ENCODE measurements at regions not wholly inside any gene's neighbourhood (a gene's known extent, or its start where the extent isn't known, plus 50 kb on each side); places are given as distances from the start of the nearest gene placed in this dataset.

DNA sequence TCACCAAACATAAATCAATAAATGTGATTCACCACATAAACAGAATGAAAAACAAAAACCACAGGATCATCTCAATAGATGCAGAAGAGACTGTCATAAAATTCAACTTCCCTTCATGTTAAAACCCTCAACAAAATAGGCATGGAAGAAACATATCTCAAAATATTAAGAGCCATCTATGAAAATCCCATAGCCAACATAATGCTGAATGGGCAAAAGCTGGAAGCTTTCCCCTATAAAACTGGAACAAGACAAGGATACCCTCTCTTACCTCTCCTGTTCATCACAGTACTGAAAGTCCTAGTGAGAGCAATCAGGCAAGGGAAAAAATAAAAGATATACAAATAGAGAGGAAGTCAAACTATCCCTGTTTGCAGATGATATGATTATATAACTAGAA, 806.1 kb upstream of the MIR17HG start:
- ChIA-PET POLR2A (no interaction called here), CTCF (no interaction called here), RAD21 (ENCODE audit: low non-redundant PET in 1 of 2, low total read pairs in 2 of 2, uncharacterized antibody in 2 of 2, unreplicated experiment in 2 of 2) (no interaction called here)
- no peak overlapping the region for H2AFZ ChIP-seq (ENCODE audit: low read depth, low read length, poor library complexity, severe bottlenecking)
- TF ChIP-seq EZH2phosphoT487 (IDR thresholded peaks at IDR 0.05; ENCODE audit: borderline replicate concordance) (no peak), ELF1 (IDR thresholded peaks at IDR 0.05; ENCODE audit: borderline replicate concordance, low read depth) (no peak), SIN3A (IDR thresholded peaks at IDR 0.05; ENCODE audit: low read depth) (no peak), JUND (IDR thresholded peaks at IDR 0.05) (no peak), ZNF274 (IDR thresholded peaks at IDR 0.05; ENCODE audit: low read depth, low read length) (no peak), SRF (IDR thresholded peaks at IDR 0.05; ENCODE audit: low read depth) (no peak), EZH2 (IDR thresholded peaks at IDR 0.05) (no peak), CBX3 (IDR thresholded peaks at IDR 0.05; ENCODE audit: low read depth) (no peak), SP1 (IDR thresholded peaks at IDR 0.05; ENCODE audit: low read depth) (no peak), YY1 (IDR thresholded peaks at IDR 0.05; ENCODE audit: extremely low read depth, insufficient replicate concordance, low read depth, low read length) (no peak), POLR2AphosphoS5 (IDR thresholded peaks at IDR 0.05; ENCODE audit: low read depth, low read length) (no peak), EGR1 (IDR thresholded peaks at IDR 0.05; ENCODE audit: low read depth) (no peak), RAD21 (IDR thresholded peaks at IDR 0.05; ENCODE audit: low read depth) (no peak)
- TF ChIP-seq, protein P1, sequence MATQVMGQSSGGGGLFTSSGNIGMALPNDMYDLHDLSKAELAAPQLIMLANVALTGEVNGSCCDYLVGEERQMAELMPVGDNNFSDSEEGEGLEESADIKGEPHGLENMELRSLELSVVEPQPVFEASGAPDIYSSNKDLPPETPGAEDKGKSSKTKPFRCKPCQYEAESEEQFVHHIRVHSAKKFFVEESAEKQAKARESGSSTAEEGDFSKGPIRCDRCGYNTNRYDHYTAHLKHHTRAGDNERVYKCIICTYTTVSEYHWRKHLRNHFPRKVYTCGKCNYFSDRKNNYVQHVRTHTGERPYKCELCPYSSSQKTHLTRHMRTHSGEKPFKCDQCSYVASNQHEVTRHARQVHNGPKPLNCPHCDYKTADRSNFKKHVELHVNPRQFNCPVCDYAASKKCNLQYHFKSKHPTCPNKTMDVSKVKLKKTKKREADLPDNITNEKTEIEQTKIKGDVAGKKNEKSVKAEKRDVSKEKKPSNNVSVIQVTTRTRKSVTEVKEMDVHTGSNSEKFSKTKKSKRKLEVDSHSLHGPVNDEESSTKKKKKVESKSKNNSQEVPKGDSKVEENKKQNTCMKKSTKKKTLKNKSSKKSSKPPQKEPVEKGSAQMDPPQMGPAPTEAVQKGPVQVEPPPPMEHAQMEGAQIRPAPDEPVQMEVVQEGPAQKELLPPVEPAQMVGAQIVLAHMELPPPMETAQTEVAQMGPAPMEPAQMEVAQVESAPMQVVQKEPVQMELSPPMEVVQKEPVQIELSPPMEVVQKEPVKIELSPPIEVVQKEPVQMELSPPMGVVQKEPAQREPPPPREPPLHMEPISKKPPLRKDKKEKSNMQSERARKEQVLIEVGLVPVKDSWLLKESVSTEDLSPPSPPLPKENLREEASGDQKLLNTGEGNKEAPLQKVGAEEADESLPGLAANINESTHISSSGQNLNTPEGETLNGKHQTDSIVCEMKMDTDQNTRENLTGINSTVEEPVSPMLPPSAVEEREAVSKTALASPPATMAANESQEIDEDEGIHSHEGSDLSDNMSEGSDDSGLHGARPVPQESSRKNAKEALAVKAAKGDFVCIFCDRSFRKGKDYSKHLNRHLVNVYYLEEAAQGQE (IDR thresholded peaks at IDR 0.05; ENCODE audit: low read depth): no peak
- TF ChIP-seq, protein P2, sequence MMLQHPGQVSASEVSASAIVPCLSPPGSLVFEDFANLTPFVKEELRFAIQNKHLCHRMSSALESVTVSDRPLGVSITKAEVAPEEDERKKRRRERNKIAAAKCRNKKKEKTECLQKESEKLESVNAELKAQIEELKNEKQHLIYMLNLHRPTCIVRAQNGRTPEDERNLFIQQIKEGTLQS (IDR thresholded peaks at IDR 0.05): no peak
- TF ChIP-seq, protein P3, sequence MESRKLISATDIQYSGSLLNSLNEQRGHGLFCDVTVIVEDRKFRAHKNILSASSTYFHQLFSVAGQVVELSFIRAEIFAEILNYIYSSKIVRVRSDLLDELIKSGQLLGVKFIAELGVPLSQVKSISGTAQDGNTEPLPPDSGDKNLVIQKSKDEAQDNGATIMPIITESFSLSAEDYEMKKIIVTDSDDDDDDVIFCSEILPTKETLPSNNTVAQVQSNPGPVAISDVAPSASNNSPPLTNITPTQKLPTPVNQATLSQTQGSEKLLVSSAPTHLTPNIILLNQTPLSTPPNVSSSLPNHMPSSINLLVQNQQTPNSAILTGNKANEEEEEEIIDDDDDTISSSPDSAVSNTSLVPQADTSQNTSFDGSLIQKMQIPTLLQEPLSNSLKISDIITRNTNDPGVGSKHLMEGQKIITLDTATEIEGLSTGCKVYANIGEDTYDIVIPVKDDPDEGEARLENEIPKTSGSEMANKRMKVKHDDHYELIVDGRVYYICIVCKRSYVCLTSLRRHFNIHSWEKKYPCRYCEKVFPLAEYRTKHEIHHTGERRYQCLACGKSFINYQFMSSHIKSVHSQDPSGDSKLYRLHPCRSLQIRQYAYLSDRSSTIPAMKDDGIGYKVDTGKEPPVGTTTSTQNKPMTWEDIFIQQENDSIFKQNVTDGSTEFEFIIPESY (IDR thresholded peaks at IDR 0.05; ENCODE audit: extremely low read depth, insufficient replicate concordance, low read length): no peak
- TF ChIP-seq, protein P4, sequence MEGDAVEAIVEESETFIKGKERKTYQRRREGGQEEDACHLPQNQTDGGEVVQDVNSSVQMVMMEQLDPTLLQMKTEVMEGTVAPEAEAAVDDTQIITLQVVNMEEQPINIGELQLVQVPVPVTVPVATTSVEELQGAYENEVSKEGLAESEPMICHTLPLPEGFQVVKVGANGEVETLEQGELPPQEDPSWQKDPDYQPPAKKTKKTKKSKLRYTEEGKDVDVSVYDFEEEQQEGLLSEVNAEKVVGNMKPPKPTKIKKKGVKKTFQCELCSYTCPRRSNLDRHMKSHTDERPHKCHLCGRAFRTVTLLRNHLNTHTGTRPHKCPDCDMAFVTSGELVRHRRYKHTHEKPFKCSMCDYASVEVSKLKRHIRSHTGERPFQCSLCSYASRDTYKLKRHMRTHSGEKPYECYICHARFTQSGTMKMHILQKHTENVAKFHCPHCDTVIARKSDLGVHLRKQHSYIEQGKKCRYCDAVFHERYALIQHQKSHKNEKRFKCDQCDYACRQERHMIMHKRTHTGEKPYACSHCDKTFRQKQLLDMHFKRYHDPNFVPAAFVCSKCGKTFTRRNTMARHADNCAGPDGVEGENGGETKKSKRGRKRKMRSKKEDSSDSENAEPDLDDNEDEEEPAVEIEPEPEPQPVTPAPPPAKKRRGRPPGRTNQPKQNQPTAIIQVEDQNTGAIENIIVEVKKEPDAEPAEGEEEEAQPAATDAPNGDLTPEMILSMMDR (IDR thresholded peaks at IDR 0.05 in 2 of 3, conservative IDR thresholded peaks at IDR 0.05 in 1 of 3; ENCODE audit: borderline replicate concordance in 1 of 3, insufficient read depth in 1 of 3, low read depth in 2 of 3, low read length in 2 of 3): no peak
- H3K36me3 ChIP-seq (ENCODE audit: control insufficient read depth in 1 of 2, insufficient read depth in 2 of 2, low read length in 2 of 2): no peaks in the 10 kb centered on the region
- H3K4me2 ChIP-seq (ENCODE audit: low read length): no peak overlapping the region
- BruUV-seq (replicated peaks): no TSS peak
- no peak for ATAC-seq
- intact Hi-C loops (cut with micrococcal nuclease): no loop called here
- no peaks in the 10 kb centered on the region for H3K9me2 ChIP-seq (ENCODE audit: insufficient read depth)
- no peaks in the 10 kb centered on the region for H3K79me2 ChIP-seq (ENCODE audit: insufficient read depth, low read length)
- no peak overlapping the region for H3K9ac ChIP-seq (ENCODE audit: low read length)
- no peak for DNase-seq (ENCODE audit: low read depth, low spot score)
- H3K27me3 ChIP-seq (ENCODE audit: insufficient read depth, low read length): no peaks in the 10 kb centered on the region
- 0 out of 4 replicates have a peak, but pooled peaks cover 0 to 4% of the 10 kb centered on the region in 2 experiments for H3K9me3 ChIP-seq (ENCODE audit: control insufficient read depth in 1 of 2, insufficient read depth in 1 of 2, low read depth in 1 of 2, low read length in 2 of 2)
- H3K4me1 ChIP-seq (ENCODE audit: control insufficient read depth in 1 of 2, insufficient read depth in 2 of 2, low read length in 2 of 2): no peaks in the 10 kb centered on the region
- no peaks in the 10 kb centered on the region for H4K20me1 ChIP-seq (ENCODE audit: insufficient read depth)
- H3K27ac ChIP-seq (ENCODE audit: low read depth, low read length): no peak overlapping the region
- H3K4me3 ChIP-seq (replicated peaks in 1 of 2; ENCODE audit: low read depth in 1 of 2, low read length in 2 of 2): no peak overlapping the region

Measured in HCT116 (cell line).